Fibroblast of lung (primary cell): ENCODE measurements at regions not wholly inside any gene's neighbourhood (a gene's known extent, or its start where the extent isn't known, plus 50 kb on each side); places are given as distances from the start of the nearest gene placed in this dataset.

Experiments
- DNase-seq, 2 donors: peaks; one replicate each; pipeline versions ENCODE4 v3.0.0 to v3.0.0-alpha.2; 2010; ENCODE audit warnings: low read depth in 2 of 2
- H2AFZ ChIP-seq: 2 replicates; pipeline ENCODE4 v1.5.1; 2012; ENCODE audit warnings: low read length, control low read depth, inconsistent platforms
- H3K27ac ChIP-seq: 2 replicates; pipeline ENCODE4 v1.5.1; 2011; ENCODE audit warnings: low read length, control low read depth; ENCODE audit not compliant: insufficient read depth
- H3K27me3 ChIP-seq: 2 replicates; pipeline ENCODE4 v1.5.1; 2011; ENCODE audit warnings: mild to moderate bottlenecking, low read length; ENCODE audit not compliant: control insufficient read depth, insufficient read depth
- H3K36me3 ChIP-seq: 2 replicates; pipeline ENCODE4 v1.5.1; 2011; ENCODE audit warnings: low read length; ENCODE audit not compliant: control insufficient read depth, insufficient read depth
- H3K4me1 ChIP-seq: 2 replicates; pipeline ENCODE4 v1.5.1; 2011; ENCODE audit warnings: low read length; ENCODE audit not compliant: control insufficient read depth, insufficient read depth; ENCODE audit errors: extremely low read depth
- H3K4me2 ChIP-seq: 2 replicates; pipeline ENCODE4 v1.5.1; 2011; ENCODE audit warnings: low read length, control low read depth; ENCODE audit not compliant: insufficient read depth; ENCODE audit errors: extremely low read depth
- H3K4me3 ChIP-seq, 4 experiments: fragments of 200-600 bp in 1 of 4; sonication (generic) in 1 of 4; replicated peaks in 1 of 4; 2 replicates each; pipeline ENCODE4 v1.5.1; 2011 to 2016; ENCODE audit warnings: low read length in 4 of 4, low read depth in 3 of 4, mild to moderate bottlenecking in 3 of 4, control low read depth in 2 of 4, inconsistent platforms in 1 of 4, mixed read lengths in 1 of 4; ENCODE audit not compliant: insufficient read depth in 1 of 4; ENCODE audit errors: control extremely low read depth in 1 of 4
- H3K79me2 ChIP-seq: 2 replicates; pipeline ENCODE4 v1.5.1; 2012; ENCODE audit warnings: mild to moderate bottlenecking, low read length, inconsistent platforms; ENCODE audit not compliant: control insufficient read depth, insufficient read depth
- H3K9ac ChIP-seq: 2 replicates; pipeline ENCODE4 v1.5.1; 2011; ENCODE audit warnings: mild to moderate bottlenecking, low read length, control low read depth; ENCODE audit not compliant: insufficient read depth
- H3K9me3 ChIP-seq: 2 replicates; pipeline ENCODE4 v1.5.1; 2012; ENCODE audit warnings: low read depth, low read length; ENCODE audit not compliant: control insufficient read depth, insufficient read depth
- H4K20me1 ChIP-seq: 2 replicates; pipeline ENCODE4 v1.5.1; 2011; ENCODE audit warnings: low read length; ENCODE audit not compliant: control insufficient read depth, insufficient read depth; ENCODE audit errors: extremely low read depth
- CTCF ChIP-seq, 2 donors: IDR thresholded peaks in 1 of 2; conservative IDR thresholded peaks in 1 of 2; 1 replicate in 1 of 2; 2 replicates in 1 of 2; pipeline ENCODE4 v1.5.1; 2011 to 2012; ENCODE audit warnings: low read length in 2 of 2, control low read depth in 1 of 2, inconsistent platforms in 1 of 2, low read depth in 1 of 2, mild to moderate bottlenecking in 1 of 2
- EZH2 ChIP-seq: IDR thresholded peaks from 2 replicates; pipeline ENCODE4 v1.5.1; 2012; ENCODE audit warnings: low read length, control low read depth, mild to moderate bottlenecking; ENCODE audit errors: missing control alignments

GRCh38 chr4:181685461-181685860, 557.7 kb upstream of the TENM3 start:
- H3K9ac ChIP-seq = no peak overlapping the region
- no peaks in the 10 kb centered on the region for H4K20me1 ChIP-seq
- no peak overlapping the region for H2AFZ ChIP-seq
- no peaks in the 10 kb centered on the region for H3K79me2 ChIP-seq
- peak overlapping the region; percentile 47 for H3K27ac ChIP-seq
- peak; percentile 56 to 80 for DNase-seq
- peak overlapping the region; percentile 42 for H3K4me2 ChIP-seq
- H3K4me1 ChIP-seq = no peaks in the 10 kb centered on the region
- H3K27me3 ChIP-seq = no peaks in the 10 kb centered on the region
- no peaks in the 10 kb centered on the region for H3K9me3 ChIP-seq
- TF ChIP-seq EZH2 = no peak
- H3K4me3 ChIP-seq = peak overlapping the region in 1 of 4 experiments; percentile 4
- no peaks in the 10 kb centered on the region for H3K36me3 ChIP-seq

GRCh38 chr4:181685911-181686310, 557.3 kb upstream of the TENM3 start:
- Histone ChIP-seq H3K4me2 (peak overlapping the region; percentile 42), H3K9ac (no peak overlapping the region), H3K4me3 (peak overlapping the region in 1 of 4 experiments; percentile 4), H2AFZ (no peak overlapping the region), H3K27me3 (no peaks in the 10 kb centered on the region), H3K9me3 (no peaks in the 10 kb centered on the region), H3K36me3 (no peaks in the 10 kb centered on the region), H3K79me2 (no peaks in the 10 kb centered on the region), H4K20me1 (no peaks in the 10 kb centered on the region), H3K27ac (peak overlapping the region; percentile 47), H3K4me1 (no peaks in the 10 kb centered on the region)
- TF ChIP-seq CTCF (conservative IDR thresholded peaks at IDR 0.05 in 1 of 2, IDR thresholded peaks at IDR 0.05 in 1 of 2; ENCODE audit: low read depth in 1 of 2, low read length in 2 of 2) (no peak), EZH2 (no peak)
- DNase-seq = peak; percentile 89 to 96

GRCh38 chr4:181687116-181687515, 556.1 kb upstream of the TENM3 start:
- Histone ChIP-seq H4K20me1 (no peaks in the 10 kb centered on the region), H3K27ac (no peak overlapping the region), H2AFZ (no peak overlapping the region), H3K79me2 (no peaks in the 10 kb centered on the region), H3K27me3 (no peaks in the 10 kb centered on the region), H3K4me1 (no peaks in the 10 kb centered on the region), H3K4me2 (no peak overlapping the region), H3K4me3 (no peak overlapping the region), H3K9me3 (no peaks in the 10 kb centered on the region), H3K36me3 (no peaks in the 10 kb centered on the region), H3K9ac (no peak overlapping the region)
- DNase-seq = peak in 1 of 2 donors; percentile 73
- TF ChIP-seq EZH2 (no peak), CTCF (conservative IDR thresholded peaks at IDR 0.05 in 1 of 2, IDR thresholded peaks at IDR 0.05 in 1 of 2; ENCODE audit: low read depth in 1 of 2, low read length in 2 of 2) (no peak)
